ENCODE measurements at regions not wholly inside any gene's neighbourhood (a gene's known extent, or its start where the extent isn't known, plus 50 kb on each side); places are given as distances from the start of the nearest gene placed in this dataset.
"Not testable (repeated sequence)": the region's sequence is repeated elsewhere in the genome, so short reads cannot be mapped to it uniquely, and the experiment has no call there.

DNA sequence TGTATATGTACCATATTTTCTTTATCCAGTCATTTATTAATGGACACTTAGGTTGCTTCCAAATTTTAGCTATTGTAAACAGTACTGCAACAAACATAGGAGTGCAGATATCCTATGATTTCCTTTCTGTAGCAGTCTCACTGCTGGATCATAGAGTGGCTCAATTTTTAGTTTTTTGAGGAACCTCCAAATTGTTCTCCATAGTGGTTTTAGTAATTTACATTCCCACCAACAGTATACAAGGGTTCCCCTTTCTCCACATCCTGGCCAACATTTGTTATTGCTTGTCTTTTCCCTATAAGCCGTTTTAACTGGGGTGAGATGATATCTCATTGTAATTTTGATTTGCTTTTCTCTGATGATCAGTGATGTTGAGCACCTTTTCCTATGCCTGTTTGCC, 114.3 kb downstream of the TMEM17 start:
- no peak overlapping the region for H3K27ac ChIP-seq
- TF ChIP-seq, protein P1, sequence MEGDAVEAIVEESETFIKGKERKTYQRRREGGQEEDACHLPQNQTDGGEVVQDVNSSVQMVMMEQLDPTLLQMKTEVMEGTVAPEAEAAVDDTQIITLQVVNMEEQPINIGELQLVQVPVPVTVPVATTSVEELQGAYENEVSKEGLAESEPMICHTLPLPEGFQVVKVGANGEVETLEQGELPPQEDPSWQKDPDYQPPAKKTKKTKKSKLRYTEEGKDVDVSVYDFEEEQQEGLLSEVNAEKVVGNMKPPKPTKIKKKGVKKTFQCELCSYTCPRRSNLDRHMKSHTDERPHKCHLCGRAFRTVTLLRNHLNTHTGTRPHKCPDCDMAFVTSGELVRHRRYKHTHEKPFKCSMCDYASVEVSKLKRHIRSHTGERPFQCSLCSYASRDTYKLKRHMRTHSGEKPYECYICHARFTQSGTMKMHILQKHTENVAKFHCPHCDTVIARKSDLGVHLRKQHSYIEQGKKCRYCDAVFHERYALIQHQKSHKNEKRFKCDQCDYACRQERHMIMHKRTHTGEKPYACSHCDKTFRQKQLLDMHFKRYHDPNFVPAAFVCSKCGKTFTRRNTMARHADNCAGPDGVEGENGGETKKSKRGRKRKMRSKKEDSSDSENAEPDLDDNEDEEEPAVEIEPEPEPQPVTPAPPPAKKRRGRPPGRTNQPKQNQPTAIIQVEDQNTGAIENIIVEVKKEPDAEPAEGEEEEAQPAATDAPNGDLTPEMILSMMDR (conservative IDR thresholded peaks at IDR 0.05): no peak

DNA sequence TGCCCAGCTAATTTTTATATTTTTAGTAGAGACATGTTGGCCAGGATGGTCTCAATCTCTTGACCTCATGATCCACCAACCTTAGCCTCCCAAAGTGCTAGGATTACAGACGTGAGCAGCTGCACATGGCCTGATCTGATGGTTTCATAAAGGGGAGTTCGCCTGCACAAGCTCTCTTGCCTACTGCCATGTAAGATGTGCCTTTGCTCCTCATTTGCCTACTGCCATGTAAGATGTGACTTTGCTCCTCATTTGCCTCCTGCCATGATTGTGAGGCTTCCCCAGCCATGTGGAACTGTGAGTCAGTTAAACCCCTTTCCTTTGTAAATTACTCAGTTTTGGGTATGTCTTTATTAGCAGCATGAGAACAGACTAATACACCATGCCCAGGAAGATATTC, 119.6 kb downstream of the TMEM17 start:
- H3K27ac ChIP-seq: not testable (repeated sequence)

DNA sequence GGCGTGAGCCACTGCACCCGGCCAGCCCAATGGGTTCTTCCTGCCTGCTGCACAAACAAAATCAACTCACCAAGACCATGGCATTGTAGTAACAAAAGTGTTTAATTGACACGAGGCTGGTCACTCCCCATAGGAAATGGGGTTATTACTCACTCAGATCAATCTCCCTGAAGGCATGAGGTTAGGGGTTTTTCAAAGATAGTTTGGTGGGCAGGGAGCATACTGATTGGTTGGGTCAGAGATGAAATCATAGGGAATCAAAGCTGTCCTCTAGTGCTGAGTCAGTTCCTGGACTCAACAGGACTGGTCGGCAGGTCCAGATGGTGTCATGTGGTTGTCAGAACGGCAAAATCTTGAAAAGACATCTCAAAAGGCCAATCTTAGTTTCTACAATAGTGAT, 122.1 kb downstream of the TMEM17 start:
- H3K27ac ChIP-seq: no peak overlapping the region
- TF ChIP-seq, protein P1 (conservative IDR thresholded peaks at IDR 0.05): no peak

DNA sequence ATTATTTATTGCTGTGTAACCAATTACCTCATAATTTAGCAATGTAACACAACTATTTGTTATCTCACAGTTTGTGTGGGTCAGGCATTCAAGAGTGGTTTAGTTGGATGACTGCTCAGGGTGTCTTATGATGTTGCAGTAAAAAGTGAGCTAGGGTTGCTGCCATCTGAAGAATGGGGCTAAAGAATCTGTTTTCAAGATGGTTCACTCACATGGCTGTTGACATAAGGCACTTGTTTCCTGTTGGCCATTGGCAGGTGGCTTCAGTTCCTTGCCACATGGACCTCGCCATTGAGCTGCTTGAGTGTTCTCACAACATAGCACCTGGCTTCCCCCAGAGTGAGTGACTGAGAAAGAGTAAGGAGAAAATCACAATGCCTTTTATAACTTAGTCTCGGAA, 123.2 kb downstream of the TMEM17 start:
- TF ChIP-seq, protein P1 (conservative IDR thresholded peaks at IDR 0.05): no peak
- H3K27ac ChIP-seq: no peak overlapping the region

DNA sequence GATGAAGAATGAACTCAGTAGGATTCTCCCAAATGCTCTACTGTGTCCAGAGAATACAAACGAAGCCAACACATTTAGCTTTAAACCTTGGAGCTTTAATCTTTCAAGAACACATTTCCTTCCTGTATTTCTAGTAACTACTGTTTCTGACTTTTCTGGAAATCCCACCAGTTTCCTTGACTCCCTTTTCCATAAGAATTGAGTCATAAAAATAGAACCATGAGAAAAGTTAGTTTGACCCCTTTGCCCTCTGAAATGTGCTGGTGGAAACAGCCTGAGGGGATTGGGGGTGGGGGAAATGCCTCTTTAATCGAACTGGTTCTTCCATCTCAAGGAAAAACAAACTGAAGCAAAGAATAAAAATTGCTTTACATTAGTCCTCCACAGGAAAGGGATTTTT, 123.9 kb downstream of the TMEM17 start:
- no peak overlapping the region for H3K27ac ChIP-seq
- TF ChIP-seq, protein P1 (conservative IDR thresholded peaks at IDR 0.05): no peak

DNA sequence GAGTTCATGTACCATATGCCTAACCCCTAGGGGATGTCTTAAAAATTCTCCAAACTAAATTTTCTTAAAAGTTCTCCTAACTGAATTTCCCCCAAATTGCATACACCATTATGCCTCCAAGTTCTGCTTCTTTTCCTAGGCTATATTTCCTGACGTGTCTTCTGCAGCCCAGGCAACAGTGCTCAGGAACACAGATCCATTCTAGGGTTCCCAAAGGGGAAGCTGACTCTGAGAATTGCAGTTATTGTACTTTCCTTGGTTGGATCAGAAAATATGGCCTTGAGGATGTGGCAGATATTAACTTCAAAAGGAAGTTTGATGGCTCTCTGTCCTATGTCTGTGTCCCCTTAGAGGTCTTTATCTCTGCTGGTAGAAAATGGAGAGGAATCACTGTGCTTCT, 124.3 kb downstream of the TMEM17 start:
- TF ChIP-seq, protein P1 (conservative IDR thresholded peaks at IDR 0.05): no peak
- no peak overlapping the region for H3K27ac ChIP-seq

DNA sequence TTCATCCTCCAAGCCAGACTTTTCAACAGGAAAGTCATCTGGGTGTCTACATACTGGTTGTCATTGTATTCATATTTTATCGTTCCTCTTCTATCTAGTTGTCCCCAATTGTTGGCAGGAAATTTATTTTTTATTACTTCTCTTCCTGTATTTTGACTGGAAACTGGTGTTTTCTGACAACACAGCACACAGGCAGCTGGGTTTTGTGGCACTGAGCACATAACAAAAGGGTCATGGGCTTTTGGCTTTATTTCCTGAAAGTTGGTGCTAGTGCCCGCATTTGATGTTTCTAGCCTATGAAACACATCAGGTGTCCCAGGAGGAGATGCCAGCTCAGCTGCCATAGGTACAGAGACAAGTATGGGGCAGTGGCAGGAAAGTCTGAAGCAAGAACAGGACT, 126.4 kb downstream of the TMEM17 start:
- H3K27ac ChIP-seq: no peak overlapping the region
- TF ChIP-seq, protein P1 (conservative IDR thresholded peaks at IDR 0.05): no peak

DNA sequence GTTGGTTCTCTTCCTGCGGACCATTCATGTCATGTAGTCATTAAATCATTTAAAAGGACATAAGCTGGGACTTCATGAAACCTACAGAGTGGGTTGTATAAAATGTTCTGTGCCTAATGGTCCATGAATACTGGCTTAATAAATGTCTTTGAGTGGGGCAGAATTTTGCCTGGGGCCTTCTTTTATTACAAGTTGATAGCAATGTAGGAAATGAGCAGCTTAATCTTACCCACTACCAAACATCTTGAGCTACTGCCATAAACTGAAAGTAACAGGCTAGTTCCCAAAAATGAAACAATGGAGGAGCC, 130.9 kb downstream of the TMEM17 start:
- TF ChIP-seq, protein P1 (conservative IDR thresholded peaks at IDR 0.05): no peak
- H3K27ac ChIP-seq: no peak overlapping the region
